IPS-NIHi11 (cell line): ENCODE measurements at regions not wholly inside any gene's neighbourhood (a gene's known extent, or its start where the extent isn't known, plus 50 kb on each side); places are given as distances from the start of the nearest gene placed in this dataset.

Experiments
- DNase-seq: peaks from one replicate; pipeline ENCODE4 v3.0.0; 2012; ENCODE audit warnings: mixed read lengths, low spot score

DNA sequence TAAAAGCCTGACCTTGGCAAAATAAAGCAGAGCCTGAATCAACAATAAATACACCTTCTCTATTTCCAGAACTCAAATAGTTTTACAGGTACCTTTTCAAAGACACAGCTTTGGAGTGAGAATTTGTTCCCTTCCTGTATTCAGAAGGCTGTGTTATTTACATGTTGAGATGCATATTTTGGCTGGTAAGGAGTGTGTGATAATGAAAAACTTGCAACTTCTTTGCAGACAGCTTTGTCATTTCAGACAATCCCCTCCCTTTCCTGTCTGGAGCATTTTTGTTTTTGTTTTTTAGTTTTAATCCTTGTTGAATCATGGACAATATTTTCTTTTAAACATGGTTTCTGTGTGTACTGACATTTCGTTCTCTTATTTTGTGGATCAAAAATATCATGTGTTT is 493.8 kb downstream of the FAT4 start:
- no peak for DNase-seq

DNA sequence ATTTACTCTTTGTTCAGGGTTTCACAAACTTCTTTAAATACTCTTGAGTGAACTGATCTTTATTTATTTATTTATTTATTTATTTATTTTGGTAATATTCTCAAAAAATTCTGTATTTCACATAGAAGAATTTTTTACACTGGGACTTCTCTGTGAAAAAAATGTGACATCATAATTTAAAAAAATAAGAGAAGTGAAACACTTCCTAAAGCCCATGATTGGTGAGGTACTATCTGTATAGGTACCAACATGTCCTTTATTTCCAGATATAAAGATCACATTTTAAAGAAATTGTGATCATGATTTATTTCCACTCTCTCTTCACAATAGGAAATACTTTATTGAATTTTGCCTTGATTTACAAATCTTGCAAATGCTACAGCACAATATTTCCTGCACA is 497.1 kb downstream of the FAT4 start:
- no peak for DNase-seq

DNA sequence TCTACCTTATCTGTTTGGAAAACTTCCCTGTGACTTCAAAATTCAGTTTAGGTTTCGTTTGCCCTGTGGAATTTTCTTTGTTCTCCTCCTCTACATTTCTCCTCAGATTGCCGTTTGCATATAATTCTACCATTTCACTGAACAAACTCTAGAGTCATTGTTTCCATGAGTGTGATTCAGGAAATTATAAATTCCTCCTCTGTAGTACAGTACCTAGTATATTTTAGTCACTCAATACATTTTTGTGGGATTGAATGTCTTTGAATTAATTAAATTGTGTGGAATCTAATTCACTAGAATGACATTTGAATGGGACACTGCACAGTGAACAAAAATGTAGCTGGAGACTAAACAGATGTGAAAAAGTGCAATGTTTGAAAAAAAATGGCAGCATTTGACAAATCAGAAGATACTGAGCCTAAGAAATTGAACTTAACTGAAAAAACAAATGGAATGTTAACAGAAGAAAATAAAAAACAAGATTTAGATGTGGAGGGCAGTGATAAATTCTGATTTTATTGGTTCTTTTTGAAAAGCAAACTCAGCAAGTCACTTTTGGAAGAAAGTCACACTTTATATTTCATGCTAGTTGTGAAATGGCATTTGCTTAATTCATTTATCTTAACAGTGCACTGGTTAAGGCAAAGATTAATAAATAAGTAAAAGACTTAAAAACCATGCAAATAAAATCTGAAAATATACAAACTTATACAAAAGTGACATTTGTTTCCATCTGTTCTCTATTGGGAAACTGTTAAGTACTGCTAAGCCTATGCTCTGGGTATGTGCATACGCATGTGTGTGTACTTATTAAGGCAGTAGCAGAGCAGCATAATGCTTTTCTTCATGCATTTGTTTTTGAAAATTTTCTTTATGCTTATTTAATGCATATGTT is 512.3 kb downstream of the FAT4 start:
- no peak for DNase-seq

DNA sequence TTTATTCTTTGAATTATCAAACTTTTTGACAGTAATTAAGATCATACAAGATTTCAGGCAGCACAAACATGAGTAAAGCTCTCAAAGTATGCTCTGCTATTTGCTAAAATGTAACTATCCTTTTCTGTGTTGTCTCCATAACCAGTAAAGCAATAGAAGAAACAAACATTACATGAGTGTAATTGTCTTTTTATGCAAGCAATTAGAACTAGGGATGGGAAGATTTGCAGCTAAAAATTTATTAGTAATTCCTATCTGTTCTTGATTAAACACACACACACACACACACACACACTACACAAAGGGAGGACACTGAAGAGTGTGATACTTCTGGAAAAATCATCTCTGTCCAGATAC is 512.9 kb downstream of the FAT4 start:
- no peak for DNase-seq

DNA sequence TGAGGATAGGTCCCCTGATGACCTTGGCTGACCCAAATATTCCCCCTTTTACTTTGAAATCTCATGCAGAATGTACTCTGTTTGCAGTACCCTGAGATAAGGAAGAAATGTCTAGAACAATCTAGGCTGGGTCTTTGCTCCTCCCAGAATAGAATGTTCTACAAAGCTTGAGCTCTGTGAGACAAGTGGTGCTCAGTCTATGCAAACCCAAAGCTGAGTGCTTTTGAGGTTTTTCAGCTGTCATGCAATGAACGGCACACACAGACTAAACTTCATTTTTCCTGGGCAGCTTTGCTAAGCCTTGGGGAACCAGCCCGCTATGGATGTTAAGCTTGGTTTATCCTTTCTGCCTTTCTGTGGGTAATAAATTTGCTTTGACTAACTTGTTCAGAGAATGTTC is 513.6 kb downstream of the FAT4 start:
- DNase-seq: no peak

DNA sequence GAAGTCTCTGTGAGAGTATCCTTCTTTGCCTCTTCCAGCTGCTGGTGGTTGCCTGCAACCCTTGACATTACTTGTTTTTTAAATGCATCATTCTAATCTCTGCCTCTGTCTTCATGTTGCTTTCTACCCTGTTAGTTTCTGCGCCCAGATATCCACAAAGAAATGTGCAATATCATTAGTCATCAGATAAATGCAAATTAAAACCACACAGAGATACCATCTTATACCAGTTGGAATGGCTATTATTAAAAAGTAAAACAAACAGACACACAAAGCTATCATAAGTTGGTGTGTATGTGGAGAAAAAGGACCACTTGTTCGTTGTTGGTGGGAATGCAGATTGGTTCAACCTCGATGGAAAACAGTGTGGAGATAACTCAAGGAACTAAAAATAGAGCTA is 517.4 kb downstream of the FAT4 start:
- DNase-seq: no peak

DNA sequence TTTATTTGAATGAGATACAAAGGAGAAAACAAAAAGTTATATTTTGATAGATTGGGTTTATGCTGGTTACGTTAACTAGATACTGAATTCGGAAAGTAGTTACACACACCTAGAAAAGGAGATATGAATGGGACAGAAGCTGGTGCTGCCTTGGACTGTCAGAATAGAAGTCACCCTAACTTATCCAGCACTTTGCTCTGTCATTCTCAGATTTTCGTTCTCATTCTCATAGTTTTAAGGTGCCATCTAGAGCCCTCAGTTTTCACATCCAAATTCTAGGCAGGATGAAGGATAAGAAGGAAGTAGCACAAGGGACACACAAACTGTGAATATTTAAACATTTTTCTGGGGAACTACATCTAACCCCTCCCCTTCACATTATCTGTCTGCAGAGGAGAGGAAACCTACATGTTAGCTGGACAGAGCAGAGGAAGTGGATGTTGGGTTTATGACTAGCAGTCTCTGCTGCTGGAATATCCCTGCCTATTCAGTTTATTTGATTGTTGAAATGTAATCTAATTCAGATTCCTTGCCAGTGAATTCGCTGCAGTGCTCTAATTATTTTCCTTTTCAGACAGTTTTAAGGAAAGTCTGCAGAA is 521.9 kb downstream of the FAT4 start:
- no peak for DNase-seq

DNA sequence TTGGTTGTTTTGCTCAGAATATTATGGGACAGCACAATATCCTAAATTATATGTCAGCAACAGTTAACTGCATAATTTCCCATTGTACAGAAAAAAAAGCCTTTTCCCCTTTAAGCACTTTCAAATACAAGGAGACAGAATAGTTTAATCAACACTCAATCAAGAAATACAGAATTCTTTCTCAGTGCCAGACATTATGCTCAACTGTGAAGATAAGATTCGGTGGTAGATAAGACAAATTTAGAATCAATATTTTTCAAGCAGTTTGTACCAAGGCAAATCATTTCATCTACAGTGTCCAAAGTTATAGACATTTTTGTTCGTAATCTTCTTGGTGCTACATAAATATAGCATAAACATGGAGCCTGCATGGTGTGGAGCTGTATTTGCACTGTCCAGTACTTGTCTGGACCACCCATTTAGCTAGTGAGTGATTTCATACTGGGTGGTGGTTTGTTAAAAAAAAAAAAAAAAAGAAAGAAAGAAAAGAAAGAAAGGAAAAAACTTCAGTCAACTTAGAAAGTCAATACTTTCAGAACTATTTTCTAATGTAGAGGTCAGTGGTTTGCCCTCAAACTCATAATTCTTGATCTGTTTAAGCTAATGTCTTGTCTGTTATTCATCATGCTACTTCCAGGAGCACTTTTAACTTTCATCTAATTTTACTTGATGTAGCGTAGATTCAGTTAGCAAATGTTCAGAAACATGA is 522.9 kb downstream of the FAT4 start:
- DNase-seq: no peak

DNA sequence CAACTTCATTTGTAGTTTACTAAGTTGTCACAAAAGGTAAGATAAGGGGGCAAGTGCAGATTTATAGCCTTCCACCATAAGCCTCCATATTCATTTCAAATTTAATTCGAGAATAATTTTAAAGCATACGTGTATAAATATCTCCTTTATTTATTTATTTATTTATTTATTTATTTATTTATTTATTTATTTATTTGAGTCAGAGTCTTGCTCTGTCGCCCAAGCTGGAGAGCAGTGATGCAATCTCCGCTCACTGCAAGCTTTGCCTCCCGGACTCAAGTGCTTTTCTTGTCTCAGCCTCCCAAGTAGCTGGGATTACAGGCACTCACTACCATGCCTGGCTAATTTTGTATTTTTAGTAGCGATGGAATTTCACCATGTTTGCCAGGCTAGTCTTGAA is 523.4 kb downstream of the FAT4 start:
- no peak for DNase-seq

DNA sequence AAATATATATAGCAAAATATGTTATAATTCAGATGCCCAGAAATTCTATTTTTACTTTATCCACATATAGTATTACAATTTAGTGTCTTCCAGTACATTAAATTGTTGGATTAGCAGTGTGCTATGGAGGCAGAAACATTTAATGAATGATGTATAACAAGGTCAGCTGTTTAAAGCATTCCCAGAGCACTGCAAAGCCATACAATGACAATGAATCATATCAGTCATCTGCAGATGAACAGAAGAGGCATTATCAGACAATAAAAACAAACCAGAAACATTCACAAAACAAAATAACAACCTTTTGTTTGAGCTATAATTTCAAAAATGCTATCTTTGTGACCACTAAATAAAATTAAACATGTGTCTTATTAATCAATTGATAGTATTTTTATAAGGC is 524.2 kb downstream of the FAT4 start:
- DNase-seq: no peak

DNA sequence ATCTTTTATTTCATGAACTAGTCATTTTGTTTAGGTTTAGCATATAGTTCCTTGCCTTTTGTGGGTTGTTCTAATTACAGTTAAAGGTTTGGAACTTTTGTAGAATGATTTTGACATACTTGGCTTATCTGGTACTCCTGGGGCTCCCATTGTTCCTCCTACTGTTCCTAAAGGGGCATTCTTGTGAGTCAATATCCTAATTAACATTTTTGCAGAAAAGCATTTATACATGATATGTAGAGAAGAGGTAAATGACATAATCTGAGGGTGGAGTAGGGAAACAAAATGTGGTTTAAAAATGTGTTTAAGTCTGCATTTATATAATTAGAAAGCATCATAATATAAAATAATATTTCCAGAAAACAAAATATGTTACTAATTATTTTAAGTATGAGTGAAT is 529.2 kb downstream of the FAT4 start:
- no peak for DNase-seq

DNA sequence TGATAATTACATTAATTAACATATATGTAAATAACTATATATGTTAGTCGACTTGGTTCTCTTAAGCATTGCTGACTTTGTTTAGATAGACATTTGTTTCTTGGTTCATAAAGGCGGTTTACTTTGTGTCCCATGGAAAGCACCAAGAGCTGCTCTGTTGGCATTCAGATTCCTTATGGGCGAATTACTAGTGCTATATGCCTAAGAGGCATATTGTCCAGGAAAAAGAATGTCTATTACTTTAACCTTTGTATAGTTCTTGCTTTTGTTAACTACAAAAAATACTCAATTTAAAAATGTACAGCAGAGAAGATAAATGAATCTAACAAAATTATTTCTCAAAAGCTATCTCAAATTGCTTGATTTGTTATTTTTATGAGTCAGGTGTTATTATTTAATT is 532.8 kb downstream of the FAT4 start:
- no peak for DNase-seq

DNA sequence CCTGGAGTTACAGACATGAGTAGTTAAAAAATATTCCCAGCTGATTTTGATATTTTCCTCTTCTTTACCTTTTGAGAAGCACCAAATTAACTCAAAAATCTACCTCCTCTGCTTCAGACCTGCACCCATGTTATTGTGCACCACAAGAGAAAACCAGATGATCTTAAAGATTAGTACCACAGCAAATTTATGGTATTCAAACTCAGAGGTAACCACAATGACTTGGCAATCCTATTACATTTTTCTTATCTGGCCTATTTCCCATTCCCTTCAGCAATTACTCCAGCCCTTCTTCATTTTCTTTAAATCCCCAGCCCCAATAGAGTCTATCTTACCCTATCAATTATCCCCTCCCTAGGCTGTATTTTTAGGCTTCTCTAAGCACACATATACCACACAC is 535.1 kb downstream of the FAT4 start:
- no peak for DNase-seq

DNA sequence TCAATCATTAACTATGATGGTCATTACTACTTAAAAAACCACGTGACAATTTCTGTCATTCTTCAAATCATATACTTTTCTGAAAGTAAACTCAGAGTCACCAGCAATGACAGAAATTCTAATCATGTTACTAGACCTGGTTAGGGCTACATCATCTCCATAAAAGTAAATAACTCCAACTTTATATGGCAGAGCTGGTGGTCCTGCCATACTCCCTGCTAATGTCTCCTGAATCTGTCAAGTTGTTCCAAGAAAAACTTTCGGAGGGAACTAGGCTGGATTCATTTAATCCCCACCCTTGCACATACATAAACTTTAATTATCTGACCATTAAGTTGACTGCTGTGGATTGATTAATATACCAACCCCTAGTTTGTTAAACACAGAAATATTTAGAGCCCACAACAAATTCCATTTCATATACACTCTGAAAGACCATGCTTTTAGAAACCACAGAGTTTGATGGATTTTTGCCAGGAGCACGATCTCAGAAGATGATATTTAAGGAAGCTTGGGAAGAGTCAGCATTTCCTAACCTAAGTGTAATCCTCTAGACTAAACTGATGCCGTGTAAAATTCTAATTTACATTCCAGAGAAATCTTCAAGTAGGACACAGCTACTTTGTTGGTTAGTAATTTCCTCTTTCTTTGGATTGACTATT is 577.0 kb downstream of the FAT4 start:
- no peak for DNase-seq

DNA sequence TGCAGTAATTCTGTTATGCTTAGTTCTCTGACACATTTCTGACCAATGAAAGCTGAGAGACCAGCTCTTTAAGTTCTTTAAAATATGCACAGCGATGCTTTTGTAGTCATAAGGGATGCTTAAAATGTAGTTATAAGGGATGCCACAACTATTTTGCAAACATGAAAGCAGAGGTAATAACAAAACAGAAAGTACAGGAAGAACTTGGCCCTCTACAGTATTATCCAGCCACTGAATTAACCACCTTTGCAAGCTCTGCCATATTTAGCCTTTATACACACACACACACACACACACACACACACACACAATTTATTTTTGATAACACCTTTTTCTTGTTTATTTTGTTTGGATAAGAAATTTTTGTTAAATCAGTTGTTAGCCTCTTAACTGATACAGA is 590.0 kb downstream of the FAT4 start:
- no peak for DNase-seq

DNA sequence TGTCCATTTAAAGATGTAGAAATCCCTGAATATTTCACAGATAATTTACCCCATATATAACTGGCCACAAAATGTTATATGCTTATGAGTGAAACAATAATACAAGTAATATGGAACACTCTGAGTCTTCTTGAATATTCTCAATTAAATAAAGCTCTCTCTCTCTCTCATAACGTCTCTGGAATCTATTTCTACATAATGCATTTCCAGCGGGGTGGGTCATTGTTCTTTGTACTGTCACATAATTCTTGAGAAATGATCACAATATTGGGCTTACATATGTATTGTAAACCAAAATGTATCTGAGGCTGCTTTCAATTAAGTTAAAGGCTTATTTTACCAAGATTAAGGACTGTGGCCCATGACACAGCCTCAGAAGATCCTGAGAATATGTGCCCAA is 596.3 kb downstream of the FAT4 start:
- DNase-seq: no peak

DNA sequence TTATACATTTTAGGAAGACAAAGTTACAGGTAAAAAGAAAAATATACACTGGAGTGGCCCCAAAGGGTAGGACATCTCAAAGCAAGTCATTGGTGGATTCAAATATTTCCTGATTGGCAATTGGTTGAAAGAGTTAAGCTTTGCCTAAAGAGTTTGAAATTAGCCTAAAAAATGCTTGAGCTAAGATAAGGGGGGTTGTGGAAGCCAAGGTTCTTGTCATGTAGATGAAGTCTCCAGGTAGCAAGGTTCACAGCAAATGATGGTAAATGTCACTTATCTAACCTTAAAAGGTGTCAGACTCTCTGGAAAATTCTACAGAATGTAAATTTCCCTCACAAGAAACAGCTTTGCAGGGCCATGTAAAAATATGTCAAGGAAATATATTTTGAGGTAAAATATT is 596.7 kb downstream of the FAT4 start:
- DNase-seq: no peak

DNA sequence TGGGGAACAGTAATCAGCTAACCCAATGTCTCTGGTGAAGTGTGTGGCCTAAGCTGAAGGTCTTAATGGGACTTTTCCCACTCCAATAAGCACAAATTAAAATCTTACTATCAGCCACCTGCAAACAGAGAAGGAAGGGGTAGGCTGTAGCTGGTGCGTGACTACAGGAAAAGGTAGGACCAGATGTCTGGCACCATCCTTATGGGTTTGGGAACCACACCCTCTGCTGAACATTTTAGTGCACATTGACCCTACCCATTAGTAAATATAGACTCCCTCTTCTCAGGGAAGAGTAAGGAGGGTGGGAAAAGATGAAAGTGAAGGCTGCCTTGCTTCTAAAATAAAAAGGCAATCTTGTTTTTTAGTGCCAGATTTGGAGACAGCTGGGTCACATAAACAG is 602.8 kb downstream of the FAT4 start:
- no peak for DNase-seq

DNA sequence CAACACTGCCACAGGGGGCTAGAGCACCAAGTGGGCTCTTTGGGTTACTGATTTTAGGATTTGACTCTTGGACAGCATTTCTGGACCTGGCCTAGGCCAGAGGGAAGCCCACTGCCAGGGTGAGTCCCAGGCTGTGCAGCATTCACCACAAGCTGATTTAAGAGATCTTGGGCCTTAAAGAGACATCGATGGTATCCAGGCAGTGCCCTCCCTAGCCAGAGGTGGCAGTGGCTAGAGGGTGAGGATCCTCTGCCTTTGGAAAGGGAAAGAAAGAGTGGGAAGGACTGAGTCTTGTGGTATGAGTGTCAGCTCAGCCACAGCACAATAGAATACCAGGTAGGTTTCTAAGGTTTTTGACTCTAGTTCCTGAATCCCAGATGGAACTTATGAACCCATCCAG is 613.9 kb downstream of the FAT4 start:
- DNase-seq: no peak

DNA sequence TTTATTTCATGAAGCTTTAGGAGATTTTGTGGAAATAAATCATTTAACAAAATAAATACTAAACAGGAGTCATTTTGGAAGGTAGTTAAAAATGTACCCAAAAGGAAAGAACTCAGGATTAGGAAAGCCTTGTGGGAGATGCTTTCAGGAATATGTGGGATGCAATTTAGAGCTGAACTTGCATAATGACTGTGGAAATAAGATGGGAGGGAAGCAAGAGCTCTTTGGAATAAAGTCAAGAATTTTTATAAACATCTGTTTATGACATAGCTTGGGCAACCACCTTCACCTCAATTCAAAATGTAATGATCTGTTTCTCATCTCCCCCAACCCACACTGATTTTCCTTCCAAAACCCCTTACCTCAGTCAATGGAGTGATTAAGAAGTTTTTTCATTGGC is 623.8 kb downstream of the FAT4 start:
- no peak for DNase-seq

DNA sequence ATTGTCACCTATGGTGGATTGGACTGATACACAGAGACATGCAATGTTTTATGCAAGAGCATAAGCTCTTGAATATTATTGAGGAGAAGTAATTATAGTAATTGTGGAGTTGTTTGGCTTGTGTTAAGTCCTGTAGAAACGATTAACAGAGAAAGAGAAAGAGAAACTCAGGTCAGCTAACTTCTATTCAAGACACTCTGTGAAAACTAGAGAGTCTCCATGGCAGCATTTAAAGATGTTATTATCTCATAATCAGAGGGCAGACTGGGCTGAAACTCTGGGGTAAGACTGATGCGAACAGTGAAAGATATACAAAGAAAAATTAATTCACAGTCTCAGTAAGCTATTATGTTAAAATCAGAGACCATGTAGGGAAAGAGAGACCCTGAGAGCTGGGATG is 625.7 kb downstream of the FAT4 start:
- DNase-seq: no peak

DNA sequence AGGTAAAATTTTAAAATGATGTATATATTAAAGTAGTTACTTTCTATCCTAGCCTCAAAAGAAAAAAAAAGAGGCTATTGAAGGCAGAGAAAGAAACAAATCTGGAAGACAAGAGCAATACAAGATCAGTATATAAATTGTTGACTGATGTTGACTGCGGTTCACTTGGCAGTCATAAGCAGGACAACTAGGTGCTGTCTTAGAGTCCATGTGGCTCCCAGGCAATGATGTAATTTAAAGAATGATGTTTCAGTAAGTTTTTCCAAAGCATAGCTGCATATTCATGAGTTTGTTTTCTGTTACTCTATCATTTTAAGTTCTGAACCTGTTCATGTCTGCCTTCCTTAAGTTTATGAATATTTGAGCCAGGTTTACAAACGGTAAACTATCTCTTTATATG is 630.2 kb downstream of the FAT4 start:
- no peak for DNase-seq

DNA sequence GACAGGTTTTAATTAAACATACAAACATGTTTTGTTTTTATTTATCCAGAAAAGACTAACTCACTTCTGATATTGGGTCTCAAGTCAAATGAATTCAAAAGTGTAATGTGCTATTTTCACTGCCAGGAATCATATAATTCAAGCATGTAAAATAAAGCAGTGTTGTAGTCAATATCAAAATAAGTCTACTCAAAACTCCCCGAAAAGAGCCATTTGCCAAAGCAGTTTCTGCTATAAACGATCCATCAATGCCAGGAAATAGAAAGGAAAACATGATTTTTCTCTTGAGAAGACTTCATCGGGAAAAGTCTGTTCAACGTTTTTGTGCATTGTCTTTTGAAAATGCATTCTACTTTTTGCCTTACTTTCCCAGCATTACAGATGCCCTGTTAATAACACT is 633.3 kb downstream of the FAT4 start:
- no peak for DNase-seq
